ENCODE measurements at regions not wholly inside any gene's neighbourhood (a gene's known extent, or its start where the extent isn't known, plus 50 kb on each side); places are given as distances from the start of the nearest gene placed in this dataset.
"Not testable (repeated sequence)": the region's sequence is repeated elsewhere in the genome, so short reads cannot be mapped to it uniquely, and the experiment has no call there.

DNA sequence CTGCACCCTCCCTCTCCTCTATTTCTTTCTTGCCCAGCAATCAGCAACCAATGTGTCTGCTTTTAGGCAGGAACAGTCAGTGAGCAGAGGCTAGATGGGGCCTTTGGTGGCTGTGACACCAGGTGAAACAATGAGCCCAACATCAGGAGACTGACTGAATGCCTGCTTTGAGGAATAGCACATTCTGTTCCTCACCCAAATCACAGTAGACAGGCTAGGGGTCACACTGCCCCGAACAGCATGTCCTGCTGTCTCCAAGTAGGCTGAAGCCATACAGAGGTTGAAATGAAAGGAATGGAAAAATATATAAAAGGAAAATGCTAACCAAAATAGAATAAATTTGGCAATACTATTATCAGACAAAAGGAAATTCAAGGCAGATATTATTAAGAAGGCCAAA, 122.5 kb upstream of the GDNF start:
- no peak for DNase-seq (ENCODE audit: low read depth)

DNA sequence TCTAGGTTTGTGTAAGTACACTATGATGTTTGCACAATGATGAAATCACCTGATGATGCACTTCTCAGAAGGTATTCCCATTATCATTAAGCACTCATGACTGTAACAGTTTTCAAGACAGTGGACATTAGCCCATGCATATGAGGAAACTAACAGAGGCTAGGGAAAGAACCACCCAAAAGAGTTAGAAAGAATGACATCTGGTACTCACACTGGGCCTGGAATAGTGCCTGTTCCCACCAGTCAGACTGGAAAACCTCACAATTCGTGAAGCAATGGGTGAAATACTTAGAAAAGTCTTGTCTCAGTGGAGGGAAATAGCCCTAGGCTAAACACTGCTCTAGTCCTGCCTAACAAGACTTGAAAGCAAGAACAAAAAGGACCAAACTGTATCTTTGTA, 117.4 kb upstream of the GDNF start:
- DNase-seq (ENCODE audit: low read depth), result no peak

DNA sequence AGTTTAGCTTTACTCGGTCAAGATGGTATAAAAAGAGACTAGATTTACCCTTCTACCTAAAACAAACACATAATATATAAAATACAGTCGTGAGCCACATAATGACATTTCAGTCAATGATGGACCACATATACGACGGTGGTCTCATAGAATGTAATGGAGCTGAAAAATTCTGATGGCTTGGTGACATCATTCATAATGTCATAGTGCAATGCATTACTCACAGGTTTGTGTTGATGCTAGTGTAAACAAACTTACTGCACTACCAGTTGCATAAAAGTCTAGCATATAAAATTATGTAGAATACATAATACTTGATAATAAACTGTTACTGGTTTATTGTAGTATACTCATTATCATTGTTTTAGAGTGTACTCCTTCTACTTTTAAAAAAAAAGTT, 115.9 kb upstream of the GDNF start:
- no peak for DNase-seq (ENCODE audit: low read depth)

DNA sequence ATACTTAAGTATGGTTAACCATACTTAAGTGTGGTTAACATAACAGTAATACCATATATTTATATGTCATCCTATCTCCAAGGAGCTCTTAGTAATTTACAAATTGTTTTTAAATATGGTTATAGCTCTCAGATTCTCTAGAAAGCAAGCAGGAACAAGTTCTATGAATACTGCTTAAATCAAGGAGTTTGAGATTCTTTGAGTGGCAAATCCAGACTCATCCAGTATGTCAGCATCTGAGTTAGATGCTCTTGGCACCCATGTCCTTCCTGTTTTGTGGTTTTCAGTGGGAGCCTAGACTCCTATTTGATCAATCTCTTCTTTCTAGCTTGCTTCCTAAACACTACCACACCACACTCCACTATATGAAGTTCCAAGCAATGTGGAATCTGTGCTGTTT, 114.7 kb upstream of the GDNF start:
- no peak for DNase-seq (ENCODE audit: low read depth)

DNA sequence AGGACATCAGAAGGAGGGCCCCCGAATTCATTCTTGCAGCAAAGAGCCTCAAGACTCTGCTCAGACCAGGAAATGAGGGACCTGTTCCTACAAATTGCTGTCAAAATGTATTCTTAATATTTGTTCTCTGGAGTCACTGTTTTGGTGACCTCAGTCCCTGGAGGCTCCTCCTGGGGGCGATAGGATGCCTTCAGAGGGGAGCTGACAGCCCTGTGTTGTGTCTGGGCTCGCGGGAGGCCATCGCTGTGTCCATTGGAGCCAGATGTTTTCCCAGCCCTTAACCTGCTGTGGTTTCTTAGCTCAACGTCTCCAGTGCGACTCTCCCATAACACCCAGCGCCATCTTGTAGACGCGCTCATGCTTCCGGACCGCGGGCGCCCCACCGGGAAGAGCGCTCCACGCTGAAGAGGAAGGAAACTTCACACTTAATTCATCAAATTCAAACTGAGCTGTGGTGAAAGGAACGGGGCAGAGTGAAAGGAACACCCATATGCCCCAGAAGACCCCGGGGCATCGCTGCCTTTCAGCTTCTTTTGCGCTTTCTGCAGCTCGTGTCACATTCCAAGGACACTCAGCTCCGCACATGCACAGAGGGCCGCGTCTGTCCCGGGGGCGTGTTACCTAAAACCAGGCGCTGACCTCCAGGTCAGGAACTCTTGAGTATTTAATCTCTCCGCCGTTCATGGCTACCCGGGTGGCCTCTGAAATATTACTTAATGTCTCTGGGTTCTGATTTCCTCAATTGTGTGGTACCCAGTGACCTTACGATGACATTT, 112.3 kb upstream of the GDNF start:
- no peak for DNase-seq (ENCODE audit: low read depth)

DNA sequence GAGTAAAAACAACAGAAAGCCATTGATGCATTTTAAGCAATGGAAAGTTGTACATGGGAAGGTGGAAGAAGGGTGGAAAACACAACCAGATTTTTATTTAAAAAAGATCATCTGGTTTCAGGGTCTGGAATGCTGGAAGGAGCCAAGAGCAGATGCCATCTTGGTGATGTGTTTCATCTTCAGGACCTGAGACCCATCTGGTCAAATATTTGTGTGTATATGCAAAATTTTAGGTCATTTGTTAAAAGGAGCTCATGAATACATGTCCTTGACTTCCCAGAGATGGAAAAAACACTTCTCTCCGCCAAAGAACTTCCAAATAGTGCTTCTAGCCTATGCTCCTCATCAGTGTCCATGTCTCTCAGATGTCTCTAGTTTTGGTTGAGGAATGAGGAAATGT, 110.6 kb upstream of the GDNF start:
- no peak for DNase-seq (ENCODE audit: low read depth)

DNA sequence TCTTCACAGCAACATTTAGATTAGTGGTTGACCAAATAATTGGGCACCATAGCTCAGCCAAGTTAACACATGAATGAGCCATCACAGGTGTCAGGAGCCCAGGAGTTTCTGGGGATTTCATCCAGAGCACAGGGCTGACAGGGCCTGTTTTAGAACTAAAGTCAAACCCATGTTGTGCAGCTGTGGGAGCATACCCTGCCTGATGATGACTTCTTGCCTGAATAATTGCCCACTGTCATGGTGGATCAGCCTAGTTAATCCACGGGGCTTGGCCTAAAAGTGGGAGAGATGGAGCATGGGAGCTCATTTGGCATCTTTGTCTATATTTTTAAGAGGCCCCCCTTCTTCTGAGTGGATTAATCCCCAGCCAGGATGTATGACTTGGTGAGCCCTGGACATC, 105.6 kb upstream of the GDNF start:
- no peak for DNase-seq (ENCODE audit: low read depth)

DNA sequence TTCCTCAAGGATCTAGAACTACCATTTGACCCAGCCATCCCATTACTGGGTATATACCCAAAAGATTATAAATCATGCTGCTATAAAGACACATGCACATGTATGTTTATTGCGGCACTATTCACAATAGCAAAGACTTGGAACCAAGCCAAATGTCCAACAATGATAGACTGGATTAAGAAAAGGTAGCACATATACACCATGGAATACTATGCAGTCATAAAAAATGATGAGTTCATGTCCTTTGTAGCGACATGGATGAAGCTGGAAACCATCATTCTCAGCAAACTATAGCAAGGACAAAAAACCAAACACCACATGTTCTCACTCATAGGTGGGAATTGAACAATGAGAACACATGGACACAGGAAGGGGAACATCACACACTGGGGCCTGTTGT, 103.3 kb upstream of the GDNF start:
- DNase-seq (ENCODE audit: low read depth), result not testable (repeated sequence)

DNA sequence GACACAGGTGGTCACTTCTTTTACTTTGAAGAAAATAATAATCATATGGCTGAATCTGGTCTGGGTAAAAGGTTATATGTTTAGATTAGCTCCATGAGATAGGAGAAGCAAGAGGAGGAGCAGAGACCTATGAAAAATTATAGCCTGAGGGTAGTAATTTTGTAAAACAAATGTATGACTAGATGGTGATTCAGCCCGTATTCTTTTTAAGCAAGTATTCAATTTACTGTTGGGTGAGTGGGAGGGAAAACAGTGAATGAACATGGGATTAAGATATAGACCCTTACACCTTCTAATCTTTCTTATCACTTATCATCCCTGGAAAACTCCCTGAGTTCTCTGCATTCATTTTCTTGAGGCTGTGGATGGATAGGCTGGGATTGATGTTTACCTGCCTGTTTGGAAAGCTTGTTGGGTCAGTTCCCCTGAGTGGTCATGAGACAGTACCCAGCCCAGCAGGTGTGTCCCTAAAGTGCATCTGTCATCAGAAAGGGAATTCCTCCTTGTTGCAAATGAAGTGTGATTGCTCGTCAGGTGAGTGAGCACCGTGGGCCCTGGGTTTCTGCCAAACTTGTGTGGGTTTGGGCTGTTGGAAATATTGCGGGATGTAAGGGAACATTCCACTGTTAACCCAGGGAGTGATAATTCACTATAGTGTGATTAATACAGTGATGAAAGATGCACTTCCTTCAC, 101.2 kb upstream of the GDNF start:
- no peak for DNase-seq (ENCODE audit: low read depth)

DNA sequence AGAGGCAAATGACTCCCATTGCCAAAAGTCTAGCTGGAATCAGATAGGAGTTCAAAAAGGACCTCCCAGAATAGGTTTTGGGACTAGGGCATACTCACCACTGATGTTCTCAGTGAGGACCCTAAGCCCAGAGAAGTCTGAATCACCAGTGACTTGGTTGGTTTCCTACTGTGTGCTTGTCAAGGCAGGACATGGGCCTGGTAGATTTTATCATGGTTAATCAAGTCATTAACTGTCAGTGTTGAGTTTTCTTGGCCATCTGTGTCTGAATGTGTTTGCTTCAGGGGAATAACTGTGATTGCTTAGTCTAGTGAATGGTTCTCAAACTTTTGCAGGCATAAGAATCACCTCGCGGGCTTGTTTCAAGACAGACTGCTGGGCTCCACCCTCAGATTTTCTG, 99.0 kb upstream of the GDNF start:
- DNase-seq (ENCODE audit: low read depth), result no peak

DNA sequence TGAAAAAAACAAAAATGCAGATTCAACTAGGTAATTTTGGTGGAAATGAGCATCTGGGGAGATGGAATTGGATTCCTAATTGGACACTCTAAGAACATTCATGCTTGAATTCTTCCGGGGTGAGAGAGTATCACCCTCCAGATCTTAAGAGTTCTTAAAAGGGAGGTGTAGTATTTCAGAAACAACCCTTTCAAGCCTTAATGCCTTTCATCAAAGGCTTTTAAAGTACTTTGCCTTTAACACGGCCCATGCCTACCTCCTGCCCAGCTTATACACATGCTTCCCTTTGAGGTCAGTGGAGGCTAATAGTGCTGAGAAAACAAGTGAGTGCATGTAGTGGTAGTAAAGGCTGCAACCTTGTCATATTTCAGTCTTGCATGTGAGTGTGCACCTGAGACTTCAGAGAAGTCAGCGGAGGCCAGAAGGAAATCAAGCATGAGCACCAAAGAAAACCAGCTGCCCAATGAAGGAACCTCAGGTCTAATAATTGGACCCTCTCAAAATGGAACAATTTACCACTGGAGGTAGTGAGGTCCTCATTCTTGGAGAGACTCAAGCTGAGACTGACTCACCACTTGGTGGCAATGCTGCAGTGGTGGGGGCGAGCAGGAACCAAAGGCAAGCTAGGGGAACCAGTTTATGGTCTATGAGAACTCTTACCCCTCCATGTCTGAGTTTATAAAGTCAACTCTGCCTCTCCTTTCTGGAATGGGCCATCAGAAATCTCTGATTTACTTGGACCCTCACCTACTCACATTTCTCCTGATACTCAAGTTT, 98.4 kb upstream of the GDNF start:
- no peak for DNase-seq (ENCODE audit: low read depth)

DNA sequence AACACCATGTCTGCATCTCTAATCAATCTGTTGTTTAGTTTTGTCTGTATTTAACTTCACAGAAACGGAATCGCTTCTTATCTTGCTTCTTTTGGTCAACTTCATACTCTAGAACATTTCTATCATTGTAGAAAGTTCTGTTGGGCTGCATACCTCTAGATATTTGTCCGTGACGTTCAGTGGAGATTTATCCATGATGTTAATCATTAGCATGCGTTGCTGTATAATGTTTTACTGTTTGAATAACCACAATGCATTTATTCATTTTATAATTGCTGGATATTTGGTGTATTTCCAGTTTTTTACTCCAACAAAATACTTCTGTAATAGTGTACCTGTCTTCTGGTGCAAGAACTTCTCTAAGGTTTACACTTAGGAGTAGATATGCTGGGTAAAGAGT, 96.2 kb upstream of the GDNF start:
- DNase-seq (ENCODE audit: low read depth), result no peak

DNA sequence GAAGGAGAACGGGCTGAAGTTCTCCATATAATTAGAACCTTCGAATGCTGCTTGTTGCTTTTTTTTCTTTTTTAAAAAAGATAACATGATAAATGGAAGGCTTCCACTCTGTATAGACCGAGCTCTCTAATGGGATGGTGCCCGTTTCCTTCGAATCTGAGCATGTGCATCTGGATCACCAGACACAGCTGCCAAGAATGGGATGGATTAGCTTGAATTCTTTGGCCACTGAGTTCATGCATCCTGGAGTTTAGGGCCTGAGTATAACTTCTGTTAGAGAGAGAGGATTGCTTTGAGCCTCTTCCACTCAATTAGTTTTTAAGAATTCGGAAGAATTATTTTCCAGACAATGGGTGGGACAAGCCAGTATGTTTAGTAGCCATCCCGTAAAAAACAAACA, 93.7 kb upstream of the GDNF start:
- no peak for DNase-seq (ENCODE audit: low read depth)

DNA sequence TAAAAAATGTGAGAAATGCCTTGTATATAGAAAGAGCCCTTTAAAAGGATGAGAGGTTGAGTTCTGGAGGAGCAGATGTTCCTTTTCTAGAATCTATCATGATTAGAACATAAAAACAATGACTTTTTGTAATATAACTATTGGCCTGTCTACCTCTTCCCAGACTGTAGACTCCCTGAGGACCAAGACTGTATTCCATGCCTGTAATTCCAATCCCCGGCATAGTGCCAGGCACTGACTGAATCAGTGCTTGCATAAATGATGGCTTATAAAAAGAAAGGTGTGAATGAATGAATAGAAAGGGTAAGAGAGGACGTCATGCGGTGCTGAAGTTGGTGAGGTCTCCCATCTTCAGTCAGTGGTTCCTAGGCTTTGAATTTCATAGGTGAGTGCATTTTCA, 92.6 kb upstream of the GDNF start:
- no peak for DNase-seq (ENCODE audit: low read depth)

DNA sequence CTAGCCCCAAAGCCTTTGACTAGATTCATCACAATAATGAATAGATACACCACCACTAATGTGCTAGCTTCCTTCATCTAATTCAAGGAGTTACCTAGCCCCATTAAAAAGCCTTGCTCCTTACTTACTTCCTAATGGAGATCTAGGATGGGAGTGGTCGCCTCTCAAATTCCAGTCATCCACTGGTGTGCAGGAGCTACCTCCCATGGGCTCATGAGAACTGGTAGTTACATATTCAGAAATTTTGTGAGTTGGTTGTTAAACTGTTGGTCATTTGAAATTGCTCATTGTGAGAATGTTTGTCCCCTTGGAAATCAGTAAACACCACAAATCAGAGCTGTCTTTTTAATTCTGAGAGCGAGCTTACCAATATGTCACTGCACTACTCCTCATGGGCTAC, 91.7 kb upstream of the GDNF start:
- no peak for DNase-seq (ENCODE audit: low read depth)

DNA sequence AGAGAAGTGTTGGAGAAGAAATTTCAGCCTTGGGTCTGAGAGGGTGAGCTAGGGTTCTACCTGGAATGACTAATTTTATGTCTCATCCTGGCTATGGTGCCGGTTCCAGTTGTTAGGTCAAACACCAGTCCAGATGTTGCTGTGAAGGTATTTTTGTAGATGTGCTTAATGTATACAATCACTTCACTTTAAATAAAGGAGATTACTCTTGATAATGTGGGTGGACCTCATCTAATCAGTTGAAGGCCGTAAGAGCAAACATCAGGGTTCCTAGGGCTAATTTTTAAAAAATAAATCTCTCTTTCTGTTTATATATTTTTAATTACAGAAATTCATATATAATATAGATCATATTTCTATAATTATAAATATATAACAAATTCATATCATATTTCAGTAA, 90.5 kb upstream of the GDNF start:
- no peak for DNase-seq (ENCODE audit: low read depth)

DNA sequence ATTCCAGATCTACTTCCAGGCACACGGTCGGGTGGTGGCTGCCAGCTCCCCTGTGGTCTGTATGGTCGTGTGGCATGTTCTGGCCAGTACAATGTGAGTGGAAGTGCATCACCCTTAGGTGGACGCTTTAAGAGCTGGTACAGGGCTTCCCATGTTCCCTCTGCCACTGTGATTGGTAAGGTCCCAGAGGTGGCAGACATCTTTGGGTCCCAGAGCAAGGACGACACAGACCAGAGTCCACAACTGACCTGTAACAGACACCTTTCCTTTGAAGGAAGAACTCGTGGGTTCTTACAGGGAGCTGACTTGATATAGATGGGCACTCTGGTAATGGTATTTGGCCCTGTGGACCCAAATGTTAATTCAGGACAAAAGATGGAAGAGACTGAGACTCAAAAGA, 90.0 kb upstream of the GDNF start:
- DNase-seq (ENCODE audit: low read depth), result no peak

DNA sequence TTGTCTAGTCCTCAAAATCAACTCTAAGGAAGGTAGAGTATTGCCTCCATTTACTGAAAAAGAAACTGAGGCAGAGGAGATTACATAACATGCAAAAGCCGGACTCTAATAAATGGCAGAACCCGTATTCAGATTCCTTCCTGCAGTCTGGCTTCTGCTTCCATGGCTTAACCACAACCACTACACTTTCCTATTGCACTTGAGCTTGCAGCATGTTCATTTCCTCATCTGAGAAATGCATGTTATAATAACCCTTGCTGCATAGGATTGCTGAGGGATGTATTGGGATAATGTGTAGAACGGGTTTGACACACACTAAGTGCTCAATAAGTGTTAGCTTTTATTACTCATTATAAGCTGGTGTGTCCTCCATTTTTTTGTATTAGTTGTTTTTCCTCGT, 87.9 kb upstream of the GDNF start:
- not testable (repeated sequence) for DNase-seq (ENCODE audit: low read depth)

DNA sequence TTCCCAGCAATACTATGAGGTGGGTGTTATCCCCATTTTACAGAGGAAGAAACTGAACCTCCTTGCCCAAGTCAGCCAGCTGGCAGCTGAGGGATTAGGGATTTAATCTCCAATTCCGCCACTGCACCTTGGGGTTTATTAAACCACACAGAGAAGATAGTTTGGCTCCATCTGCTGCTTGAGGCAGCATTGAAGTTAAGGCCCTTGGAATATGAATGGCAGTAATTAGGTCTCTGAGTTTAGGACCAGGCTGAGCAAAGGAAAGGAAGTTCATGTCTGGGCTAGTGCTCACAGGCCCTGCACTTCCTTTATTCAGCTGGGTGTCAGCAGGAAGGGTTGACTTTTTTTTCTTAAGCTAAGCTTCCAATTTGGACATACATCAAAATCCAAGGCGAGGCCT, 86.9 kb upstream of the GDNF start:
- DNase-seq (ENCODE audit: low read depth), result no peak

DNA sequence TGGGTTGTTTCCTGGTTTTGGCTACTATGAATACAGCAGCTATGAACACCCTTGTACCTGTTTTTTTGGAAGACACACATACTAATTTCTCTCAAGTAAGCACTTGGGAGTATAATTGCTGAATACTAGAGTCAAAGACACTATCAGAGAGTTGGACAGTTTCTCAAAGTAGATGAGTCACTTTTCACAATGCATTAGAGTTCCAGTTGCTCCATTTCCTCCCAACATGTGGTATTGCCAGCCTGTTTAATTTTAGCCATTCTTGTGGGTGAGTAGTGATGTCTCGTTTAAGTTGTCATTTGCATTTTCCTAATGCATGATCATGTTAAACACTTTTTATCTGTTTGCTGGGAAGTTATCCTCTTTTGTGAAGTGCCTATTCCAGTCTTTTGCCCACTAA, 81.6 kb upstream of the GDNF start:
- DNase-seq (ENCODE audit: low read depth), result no peak

DNA sequence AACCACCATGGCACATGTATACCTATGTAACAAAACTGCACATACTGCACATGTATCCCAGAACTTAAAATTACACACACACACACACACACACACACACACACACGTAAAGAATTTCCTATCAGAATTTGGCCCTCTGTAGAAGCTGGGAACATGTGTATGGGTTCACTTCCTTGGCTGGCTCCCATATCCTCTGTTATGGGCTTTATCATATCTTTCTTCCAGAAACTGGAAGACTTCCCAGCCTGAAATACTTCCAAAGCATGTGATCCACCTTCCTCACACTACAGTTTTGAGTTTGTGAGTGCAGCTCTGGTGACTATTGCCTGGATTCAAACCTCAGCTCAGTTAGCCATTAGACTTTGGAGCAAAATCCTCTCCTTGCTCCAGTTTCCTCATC, 78.6 kb upstream of the GDNF start:
- no peak for DNase-seq (ENCODE audit: low read depth)

DNA sequence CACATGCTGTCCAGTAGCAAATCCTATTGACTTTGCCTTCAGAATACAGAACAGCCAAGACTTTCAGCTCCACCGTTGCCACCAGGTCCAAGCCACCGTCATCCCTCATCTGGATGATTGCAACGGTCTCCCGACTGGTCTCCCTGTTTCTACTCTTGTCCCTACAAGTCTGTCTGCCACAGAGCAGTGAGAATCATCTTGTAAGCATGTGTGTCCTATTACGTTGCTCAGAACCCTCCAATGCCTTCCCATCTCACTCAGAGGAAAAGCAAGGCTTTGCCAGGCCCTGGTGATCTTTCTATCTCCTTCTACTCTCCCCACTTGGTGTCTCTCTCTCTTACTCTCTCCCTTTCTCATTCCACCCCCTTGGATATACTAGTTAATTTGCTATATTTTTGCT, 76.7 kb upstream of the GDNF start:
- DNase-seq (ENCODE audit: low read depth), result no peak

DNA sequence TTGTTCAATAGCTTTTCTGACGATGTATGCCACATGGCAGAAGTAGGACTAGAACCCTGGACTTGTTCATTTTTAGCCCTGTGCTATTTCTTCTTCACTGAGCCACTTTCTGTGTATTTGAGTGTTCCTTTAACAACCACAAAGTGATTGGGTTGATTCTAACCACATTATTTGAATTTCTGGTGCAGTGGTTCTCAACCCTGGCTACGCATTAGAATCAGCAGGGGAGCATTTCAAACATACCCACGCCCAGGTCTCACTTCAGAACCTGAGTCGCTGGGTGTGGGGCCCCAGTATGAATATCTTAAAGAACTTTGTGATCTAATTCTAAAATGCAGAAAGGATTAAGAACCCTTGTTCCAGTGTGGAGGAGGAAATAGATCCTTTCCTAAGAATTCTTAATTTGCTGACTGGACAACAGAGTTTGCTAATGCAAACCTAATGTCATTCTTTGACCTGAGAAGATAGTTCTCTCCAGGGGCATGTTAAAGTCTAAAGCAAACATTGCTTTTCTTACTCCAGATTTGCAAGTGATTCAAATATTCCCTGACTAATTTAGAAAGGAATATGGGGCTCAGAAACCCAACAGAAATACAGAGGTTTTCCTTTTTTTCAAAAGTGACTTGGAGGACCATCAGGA, 75.4 kb upstream of the GDNF start:
- DNase-seq (ENCODE audit: low read depth), result no peak

Measured in stimulated activated CD8-positive, alpha-beta memory T cell treated with anti-CD3 and anti-CD28 coated beads, Interleukin-15, amount 100 ng/mL, for 1 hour (primary cell).